GM23248 (cell line): ENCODE measurements at regions not wholly inside any gene's neighbourhood (a gene's known extent, or its start where the extent isn't known, plus 50 kb on each side); places are given as distances from the start of the nearest gene placed in this dataset.

Experiments
- EZH2 ChIP-seq: fragments of 200-600 bp; sonication (generic); IDR thresholded peaks from 2 replicates; pipeline ENCODE4 v1.6.1; 2018; ENCODE audit warnings: antibody characterized with exemption, mild to moderate bottlenecking; ENCODE audit not compliant: insufficient read depth, poor library complexity, severe bottlenecking
- EZH2phosphoT487 ChIP-seq: fragments of 200-600 bp; sonication (generic); IDR thresholded peaks from 2 replicates; pipeline ENCODE4 v1.6.1; 2018; ENCODE audit warnings: antibody characterized with exemption, moderate library complexity, mild to moderate bottlenecking, low read depth; ENCODE audit not compliant: insufficient read depth

DNA sequence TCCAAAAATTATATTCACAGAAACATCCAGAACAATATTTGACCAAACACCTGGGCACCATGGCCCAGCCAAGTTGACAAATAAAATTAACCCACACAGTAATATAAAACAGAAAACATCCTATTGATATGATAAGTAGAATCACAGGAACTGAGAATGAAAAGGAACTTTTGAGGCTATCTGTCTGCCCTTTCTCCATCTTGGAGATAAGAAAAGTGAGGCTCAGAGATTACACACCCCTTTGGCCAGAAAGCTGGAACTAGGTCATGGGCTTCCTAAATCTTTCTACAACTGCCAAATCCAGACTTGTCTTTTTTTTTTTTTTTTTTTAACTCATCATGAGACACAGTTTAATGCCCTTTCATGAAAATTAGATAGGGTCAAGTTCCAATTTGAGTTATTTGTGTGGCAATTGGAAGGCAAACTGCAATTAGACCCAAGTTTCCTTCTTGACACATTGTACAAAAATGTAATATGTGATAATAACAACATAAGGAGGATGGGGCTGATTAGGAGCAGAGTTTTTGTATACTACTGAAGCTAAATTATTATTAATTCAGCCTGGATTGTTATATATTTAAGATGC lies 137.2 kb downstream of the RPL22L1 start:
- TF ChIP-seq EZH2 (no peak), EZH2phosphoT487 (no peak)
